GM19397 (cell line): ENCODE measurements at regions not wholly inside any gene's neighbourhood (a gene's known extent, or its start where the extent isn't known, plus 50 kb on each side); places are given as distances from the start of the nearest gene placed in this dataset.
"Not testable (repeated sequence)": the region's sequence is repeated elsewhere in the genome, so short reads cannot be mapped to it uniquely, and the experiment has no call there.

Experiments used
- ATAC-seq: cut with Tn5 transposase; IDR thresholded peaks from one replicate; pipeline ENCODE4 v1.9.1; 2021; ENCODE audit warnings: mild to moderate bottlenecking, moderate library complexity; ENCODE audit not compliant: unreplicated experiment

DNA sequence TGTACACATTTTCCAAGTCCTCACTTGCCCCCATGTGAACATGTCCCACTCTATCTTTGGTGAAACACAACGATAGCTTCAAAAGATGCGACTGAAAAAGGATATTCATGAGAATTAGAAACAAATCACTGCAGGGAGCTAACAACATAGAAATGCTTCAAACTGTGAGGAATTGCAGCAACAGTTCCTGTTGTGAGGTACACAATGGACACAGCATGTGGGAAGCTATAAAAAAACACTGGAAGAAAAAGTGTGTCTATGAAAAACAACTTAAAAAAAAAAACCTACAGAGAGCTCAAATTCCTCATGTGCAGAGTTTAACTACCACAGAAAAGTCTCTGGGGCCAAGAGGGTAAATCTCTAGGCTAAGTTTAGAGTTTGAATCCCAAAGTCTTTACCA lies 51.6 kb upstream of the BLTP1 start:
- ATAC-seq, result no peak

DNA sequence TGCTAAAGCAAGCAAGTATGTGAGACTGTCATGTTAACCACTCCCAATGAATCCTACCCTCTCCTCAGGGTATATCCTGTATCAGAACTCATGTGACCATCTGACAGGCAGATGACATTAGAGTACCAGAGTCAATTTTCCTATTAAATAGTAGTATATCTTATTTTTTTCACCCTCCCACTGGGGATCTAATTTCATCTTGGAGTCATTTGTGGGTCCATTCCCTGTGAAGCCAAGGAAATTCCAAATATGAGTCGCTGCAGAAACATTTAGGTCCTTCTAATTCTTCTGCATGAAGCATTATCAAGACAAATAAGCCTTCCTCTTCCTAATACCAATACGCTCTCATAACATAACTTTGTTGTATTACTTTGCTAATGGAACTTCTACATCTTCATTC lies 52.2 kb upstream of the BLTP1 start:
- ATAC-seq, result no peak

DNA sequence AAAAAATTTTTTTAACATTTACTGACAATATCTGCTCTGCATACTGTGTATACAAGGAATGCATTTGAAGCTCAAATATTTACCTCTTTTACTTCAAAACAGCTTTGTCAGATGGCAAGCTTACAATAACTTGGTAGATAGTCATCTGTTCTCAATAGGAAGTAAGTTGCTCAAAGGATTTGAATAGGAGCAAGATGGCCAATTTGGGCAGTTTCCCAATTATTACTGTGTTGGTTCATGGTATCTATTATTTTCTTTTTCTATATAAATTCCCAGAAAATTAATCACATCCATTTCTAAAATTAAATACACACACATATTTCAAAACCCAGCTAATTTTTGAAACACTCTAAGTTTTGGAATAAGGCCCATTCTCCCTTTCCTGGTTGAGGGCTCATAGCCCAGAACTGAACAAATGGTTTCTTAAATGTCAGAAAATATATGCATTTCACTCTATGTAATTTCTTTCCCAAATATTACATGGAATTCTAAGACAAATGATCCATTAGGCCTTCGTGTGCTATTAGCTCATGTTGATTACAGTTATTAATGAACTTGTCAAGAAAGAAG lies 60.2 kb upstream of the BLTP1 start:
- no peak for ATAC-seq

DNA sequence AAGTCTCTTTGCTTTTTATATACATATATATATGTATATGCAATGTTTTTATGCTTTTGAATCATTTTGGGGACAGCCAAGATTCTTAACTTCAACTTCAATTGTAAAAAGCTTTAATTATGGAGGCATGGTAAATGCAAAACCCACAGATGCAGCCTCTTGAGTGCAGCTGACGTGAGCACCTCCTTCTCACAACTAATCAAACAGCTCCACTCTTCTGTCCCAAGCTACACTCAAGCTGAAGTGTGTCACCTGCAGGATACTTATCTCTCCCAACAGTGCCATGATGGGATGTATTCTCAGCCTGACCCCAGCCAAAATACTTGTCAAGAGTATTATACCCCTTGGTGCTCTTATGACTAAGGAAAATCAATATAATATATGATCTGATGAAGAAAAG lies 60.7 kb upstream of the BLTP1 start:
- ATAC-seq, result no peak

DNA sequence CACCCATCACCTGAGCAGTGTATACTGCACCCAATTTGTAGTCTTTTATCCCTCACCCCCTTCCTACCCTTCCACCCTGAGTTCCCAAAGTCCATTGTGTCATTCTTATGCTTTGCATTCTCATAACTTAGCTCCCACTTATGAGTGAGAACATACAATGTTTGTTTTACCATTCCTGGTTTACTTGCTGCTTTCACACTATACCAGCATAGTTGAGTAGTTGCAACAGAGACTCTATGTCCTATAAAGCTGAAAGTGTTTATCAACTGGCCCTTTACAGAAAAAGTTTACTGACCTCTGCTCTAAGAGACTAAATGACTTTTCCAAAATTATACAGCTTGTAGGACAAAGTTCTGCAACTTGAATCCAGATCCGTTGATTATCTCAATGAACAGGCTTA lies 61.1 kb upstream of the BLTP1 start:
- no peak for ATAC-seq

DNA sequence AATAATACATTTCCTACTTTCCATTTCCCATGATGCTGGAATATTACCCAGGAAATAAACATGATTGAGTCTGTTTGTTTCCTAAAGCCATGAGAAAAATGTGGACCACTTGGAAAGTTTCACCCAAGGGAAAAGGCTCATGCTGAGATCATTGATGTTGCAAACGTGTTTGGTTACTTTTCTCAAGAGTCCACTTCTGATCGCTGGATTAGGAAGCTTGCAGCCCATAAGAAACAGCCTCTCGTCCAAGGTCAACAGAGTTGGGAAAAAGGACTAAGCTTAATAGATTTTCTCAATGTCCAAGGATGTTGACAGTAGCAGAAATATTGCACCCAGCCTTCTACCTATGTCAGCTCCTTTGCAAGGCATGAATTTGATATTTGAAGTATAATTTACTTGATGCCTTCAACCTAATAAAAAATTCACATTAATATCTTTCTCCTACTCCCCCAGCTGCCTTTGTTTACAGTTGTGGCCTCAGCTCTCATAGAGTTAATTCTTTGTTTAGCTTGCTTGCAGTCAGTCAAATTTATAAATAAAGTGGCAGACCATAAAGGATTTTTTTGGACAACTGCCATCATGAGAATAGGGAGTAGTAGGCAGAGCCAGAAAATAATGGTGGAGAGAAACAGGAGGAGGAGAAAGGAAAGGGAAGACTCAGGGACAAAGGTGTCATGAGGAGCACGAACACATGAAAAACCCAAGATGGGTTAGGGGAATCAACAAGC lies 65.6 kb upstream of the BLTP1 start:
- ATAC-seq, result no peak

DNA sequence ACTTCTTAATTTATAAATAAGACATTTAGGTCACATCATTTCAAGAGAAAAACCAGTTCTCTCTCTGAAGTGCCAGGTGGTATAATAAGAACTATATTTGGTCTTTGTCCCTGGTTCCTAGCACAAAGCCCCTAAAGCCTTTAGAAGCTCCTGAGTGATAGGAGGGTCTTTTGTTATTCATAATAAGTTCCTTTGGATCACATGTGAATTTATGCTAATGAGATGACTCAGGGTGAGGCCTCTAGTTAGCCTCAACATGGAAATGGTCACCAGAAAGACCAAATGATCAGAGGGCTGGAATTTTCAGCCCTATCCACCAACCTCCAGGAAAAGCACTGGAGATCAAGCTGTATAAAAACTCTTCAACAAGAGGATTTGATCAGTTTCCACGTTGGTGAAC lies 68.1 kb upstream of the BLTP1 start:
- ATAC-seq, result no peak

DNA sequence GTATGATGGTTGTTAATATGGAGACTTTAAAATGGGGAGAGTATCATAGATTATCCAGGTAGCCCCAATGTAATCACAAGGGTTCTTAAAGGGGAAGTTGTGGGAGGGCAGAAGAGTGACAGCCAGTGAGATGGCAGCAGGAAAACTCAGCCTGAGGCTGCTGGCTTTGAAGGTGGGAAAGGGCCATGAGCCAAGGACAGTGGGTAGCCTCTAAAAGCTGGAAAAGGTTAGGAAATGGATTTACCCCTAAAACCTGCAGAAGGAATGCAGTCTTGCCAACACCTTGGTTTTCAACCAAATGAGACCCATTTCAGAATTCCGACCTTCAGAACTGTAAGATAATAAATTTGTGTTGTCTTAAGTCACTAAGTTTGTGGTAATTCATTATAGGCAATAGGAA lies 68.8 kb upstream of the BLTP1 start:
- no peak for ATAC-seq

DNA sequence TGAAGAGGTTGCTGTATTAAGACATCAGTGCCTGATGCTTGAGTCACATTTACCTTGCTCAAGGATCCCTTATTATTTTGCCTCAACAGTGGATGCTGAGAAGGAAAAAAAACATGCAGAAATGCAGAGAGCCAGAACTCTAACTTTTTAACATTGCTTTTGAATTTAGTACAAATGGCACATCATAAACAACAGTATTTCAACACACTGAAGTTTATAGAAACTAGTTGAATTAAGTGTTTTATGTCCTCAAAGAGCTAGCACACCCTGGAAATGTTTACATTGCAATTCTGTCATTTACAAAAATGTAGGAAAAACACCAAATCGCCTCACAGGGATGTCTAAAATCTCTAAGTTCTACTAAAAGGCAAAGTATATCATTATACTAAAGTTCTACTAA lies 69.5 kb upstream of the BLTP1 start:
- no peak for ATAC-seq

DNA sequence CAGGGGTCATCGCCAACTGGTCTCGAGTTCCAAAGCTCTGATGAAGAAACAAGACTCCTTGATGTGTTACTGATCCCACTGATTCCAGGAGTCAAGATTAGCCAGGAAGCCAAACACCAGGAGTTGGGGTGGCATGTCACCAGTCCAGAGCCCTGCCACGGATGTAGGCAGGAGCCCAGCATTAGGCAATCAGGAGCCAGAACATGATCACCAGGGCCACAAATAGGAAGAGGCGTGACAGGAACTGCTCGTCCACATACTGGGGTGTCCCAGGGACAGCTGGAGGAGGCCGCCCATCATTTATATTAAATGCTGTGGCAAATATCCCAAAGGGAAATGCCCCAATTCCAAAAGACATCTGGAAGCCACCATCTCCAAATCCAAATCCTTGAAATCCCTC lies 74.5 kb upstream of the BLTP1 start:
- not testable (repeated sequence) for ATAC-seq

DNA sequence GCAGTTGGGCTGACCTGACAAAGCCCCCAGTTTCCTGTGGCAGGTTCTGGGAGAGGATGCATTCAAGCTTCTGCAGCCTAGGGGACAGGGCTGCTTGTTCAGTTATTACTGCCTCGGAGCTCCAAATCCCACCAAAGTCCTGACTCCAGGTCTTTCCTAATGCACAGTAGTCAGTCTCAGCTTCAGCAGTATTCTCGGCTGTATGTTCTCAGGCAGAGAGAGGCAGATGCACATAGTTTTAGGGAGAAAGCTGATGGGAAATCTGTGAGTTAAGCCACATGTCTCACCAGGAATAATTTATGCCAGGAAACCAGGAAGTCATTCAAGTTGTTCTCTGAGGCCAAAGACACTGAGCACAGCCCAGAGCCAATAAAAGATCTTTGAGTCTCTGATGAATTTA lies 75.3 kb upstream of the BLTP1 start:
- not testable (repeated sequence) for ATAC-seq

DNA sequence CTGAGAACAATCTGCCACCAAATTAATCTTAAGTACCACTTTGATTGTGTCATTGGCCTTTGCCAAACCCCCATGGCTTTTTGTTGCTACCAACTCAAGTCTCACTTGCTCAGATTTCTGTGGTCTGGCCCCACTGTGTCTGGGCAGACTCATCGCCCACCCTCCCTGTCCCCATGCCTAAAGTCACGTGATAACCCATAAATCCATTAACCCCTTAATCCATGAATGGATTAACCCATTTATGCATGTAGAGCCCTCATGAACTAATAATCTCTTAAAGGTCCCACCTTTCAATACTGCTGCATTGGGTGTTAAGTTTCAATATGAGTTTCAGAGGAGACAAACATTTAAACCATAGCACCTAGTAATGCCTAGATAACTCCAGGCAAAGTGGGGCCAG lies 78.5 kb upstream of the BLTP1 start:
- no peak for ATAC-seq

DNA sequence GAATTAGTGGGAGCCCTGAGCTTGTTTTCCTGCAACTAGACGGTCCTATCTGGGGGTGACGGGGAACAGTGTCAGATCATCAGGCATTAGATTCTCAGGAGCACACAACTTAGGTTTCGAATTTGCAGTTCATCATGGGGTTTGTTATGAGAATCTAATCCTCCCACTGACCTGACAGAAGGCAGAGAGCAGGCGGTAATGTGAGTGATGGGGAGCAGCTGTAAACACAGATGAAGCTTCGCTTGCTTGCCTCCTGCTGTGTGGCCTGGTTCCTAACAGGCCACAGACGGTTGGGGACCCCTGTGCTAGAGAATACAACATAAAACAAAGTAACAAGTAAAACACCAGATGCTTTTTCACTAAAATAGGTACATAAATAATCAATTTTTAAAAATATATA lies 86.2 kb upstream of the BLTP1 start:
- no peak for ATAC-seq

DNA sequence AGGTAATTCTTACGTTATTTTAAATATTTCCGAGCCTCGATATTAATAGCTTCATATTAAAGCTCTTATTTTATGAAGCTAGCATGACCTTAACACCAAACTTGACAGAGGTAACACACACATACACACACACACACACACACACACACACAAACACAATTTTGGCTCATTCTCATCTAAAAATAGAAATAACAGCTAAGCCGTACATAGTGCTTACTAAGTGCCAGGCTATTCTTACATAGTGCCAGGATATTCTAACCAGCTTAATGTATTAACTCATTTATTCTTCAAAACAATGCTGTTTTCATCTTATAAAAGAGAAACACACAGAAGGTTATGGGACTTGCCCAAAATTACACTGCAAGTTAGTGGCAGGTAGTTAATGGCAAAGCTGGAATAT lies 87.0 kb upstream of the BLTP1 start:
- no peak for ATAC-seq

DNA sequence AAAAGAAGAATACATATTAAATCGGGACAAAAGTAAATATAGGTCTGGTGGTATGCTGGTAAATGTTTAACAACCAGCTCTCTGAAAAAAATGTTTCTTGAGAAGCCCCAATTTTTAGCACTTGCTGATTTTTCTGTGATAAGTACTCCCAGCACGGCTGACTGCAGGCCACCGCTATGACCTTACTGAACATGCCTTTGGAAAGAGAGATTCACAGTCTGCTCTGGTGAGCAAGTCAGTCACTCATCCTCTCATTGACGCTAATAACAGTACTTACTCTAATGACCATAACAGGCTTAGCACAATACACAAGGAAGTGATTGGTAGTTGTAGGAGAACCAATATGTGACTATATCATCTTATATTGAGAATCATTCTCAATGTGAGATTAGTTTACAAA lies 98.9 kb upstream of the BLTP1 start:
- no peak for ATAC-seq

DNA sequence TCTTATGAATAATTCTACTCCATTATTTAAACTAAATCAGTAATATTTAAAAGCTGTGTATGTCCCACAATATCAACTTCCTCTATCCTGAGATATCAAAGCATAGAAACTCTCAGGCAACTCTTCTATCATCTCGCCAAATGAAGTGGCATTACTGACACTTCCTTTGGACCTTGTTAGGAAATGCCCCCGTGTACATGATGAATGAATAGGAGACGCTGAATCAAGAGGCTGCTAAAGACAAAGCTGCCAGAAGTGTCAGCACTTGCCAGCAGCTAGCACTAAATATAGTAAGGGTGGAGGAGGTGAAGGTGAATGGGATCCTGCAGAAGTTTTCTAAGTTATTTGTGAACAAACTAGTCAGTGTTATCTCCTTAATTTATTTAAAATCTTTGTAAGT lies 99.5 kb upstream of the BLTP1 start:
- ATAC-seq, result no peak

DNA sequence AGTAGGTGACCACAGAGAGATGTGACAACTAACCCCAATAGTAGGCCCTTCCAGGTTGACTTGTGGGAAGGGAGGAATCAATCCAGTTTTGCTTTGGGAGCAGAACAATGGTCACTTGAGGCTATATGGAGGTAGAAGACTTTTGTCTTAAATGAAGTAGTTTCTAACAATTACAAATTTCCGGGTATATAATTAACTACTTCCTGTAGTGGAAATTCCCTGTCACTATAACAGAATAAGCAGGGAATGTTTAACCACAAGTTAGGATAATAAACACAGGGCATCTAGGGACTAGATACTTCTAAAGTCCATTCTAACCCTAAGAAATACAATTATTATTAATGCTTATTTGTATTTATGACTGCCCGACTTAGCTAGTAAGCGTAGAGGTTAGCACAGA lies 99.0 kb upstream of the TRPC3 start:
- ATAC-seq, result no peak

DNA sequence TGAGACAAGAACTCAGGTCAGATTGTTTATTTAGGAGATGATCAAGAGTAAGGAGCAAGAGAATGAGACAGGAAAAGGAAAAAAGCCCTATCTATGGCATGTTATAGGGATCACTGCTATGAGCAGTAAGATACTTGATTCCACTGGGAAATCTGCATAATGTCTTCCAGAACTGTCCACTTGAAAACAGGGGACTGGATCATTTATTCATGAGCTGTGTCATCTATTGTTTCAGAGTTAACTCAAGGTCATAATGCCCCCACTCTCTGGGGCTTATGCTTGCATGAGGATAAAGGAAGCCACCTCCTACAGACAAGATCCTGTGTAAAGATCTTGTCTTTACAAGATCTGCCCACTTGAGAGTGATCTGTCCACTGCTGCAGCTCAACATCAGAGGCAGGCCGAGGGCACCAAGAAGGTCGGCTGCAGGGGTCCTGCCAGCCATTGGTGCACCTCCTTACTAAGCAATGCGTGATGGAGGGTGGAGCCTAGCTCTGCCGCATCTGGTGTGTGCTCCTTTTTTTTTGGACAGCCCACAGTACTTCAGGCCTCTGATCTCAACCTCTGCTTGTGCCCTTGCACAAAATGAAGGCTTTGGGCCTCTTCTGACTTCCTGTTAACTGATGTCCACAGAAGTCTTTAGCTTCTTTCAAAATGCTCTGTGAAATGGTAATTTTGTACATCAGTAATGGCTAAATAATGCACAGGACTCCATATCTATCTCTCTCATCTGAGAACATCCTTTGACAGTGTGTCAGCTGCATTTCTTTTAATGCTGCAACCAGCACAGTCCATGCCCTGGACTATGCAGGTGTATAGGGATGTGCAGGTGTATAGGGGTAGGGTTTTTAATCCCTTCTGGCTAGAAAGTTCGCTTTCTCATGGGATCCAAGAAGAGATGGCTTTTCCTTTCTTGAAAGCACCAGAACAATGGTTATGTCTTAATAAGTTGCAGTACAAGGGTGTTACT lies 95.9 kb upstream of the TRPC3 start:
- ATAC-seq, result no peak

DNA sequence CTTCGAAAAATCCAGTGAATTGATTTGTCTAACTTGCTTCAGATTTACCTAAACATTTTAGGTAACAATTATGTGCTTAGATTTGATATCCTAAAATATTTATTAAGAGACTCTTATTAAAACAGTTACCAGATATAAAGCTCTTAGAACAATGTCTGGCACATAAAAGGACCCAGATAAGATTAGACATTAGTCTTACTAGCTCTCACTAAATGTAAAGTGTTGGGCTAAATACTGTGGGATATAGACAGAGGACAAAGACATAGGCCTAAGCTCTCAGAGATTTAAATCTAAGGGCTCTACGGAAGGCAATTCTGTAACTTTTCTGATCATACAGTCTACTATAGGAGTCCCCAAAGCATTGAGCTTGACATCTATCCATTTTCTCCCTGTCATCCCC lies 94.4 kb upstream of the TRPC3 start:
- ATAC-seq, result no peak

DNA sequence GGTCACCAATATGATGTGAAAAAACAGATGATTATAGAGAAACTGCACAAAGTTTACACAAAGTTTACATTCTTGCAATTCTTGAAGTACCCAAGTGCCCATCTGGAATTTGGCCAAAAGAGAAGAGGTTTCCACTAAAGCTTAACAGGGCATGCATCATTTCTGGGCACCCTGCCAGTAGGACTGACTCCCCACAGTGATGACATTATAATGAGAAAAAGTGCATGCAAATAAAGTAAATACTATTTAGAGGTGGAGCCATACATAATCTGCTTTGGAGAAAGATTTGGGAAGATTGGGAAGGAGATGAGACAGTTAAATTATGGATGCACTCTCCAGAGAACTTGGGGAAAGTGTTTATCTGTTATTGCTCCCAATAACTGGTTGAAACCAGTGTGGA lies 93.7 kb upstream of the TRPC3 start:
- ATAC-seq, result no peak

DNA sequence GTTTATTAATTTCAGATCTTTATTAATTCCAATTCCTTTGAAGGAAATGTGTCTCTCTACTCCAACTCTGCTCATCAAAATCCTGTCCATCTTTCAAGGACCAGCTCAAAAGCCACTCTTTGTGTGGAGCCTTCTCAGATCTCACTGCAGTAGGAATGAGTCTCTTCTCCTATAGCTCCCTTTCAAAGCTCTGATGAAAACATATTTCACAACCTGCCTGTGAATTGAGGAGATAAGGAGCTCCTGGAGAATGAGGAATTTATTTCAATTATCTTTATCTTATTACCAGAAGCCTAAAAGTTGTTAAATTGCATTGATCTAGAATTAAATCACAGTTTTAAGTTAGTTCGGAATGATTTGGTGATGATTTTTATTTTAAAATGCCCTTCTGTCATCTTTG lies 92.6 kb upstream of the TRPC3 start:
- no peak for ATAC-seq

DNA sequence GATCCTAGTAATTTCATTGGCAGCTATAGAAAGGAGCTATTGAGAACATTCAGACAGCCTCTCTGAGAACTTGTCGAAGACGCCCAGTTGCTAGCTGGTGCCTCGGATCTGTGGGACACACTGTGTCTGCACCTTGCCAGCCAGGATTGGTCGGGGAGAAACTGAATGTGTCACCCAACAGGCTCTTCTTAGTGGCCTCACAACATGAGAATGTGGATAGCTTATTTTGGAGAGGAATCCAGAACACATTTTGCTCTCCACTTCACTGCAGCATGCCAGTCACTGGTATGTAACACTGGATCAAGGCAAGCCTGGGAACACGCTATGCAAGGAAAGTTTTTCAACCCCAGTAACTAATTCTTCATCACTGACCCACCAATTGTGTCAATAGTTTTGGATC lies 89.5 kb upstream of the TRPC3 start:
- ATAC-seq, result no peak
